Spleen (tissue), 11 donors: ENCODE measurements at regions not wholly inside any gene's neighbourhood (a gene's known extent, or its start where the extent isn't known, plus 50 kb on each side); places are given as distances from the start of the nearest gene placed in this dataset.
A peak's percentile ranks its signal among the peaks of the same experiment; 100 is the strongest.

ENCODE experiments used
- DNase-seq: peaks from one replicate; pipeline ENCODE4 v3.0.0-alpha.2; 2020
- H3K27ac ChIP-seq, 8 donors: fragments of 200-600 bp; sonication (generic) in 7 of 8; 1 replicate in 4 of 8; 2 replicates in 4 of 8; pipeline versions ENCODE4 v1.5.0 to v1.8.0; 2016 to 2021; ENCODE audit warnings: inconsistent platforms in 4 of 8, mild to moderate bottlenecking in 4 of 8, moderate library complexity in 1 of 8
- H3K27me3 ChIP-seq, 7 donors: fragments of 200-600 bp; sonication (generic) in 6 of 7; replicated peaks in 1 of 7; 1 replicate in 4 of 7; 2 replicates in 3 of 7; pipeline versions ENCODE4 v1.5.0 to v1.8.0; 2016 to 2021; ENCODE audit warnings: inconsistent platforms in 3 of 7, mild to moderate bottlenecking in 1 of 7
- H3K36me3 ChIP-seq, 6 donors: fragments of 200-600 bp; sonication (generic) in 5 of 6; 1 replicate in 4 of 6; 2 replicates in 2 of 6; pipeline versions ENCODE4 v1.5.0 to v1.8.0; 2016 to 2021; ENCODE audit warnings: inconsistent platforms in 2 of 6
- H3K4me1 ChIP-seq, 6 donors: fragments of 200-600 bp; sonication (generic) in 5 of 6; 1 replicate in 3 of 6; 2 replicates in 3 of 6; pipeline versions ENCODE4 v1.5.0 to v1.8.0; 2016 to 2021; ENCODE audit warnings: inconsistent platforms in 3 of 6
- H3K4me3 ChIP-seq, 8 donors: fragments of 200-600 bp; sonication (generic) in 7 of 8; 1 replicate in 4 of 8; 2 replicates in 4 of 8; pipeline versions ENCODE4 v1.5.0 to v1.8.0; 2016 to 2021; ENCODE audit warnings: inconsistent platforms in 4 of 8, mild to moderate bottlenecking in 4 of 8, moderate library complexity in 2 of 8
- H3K9me3 ChIP-seq, 8 donors: fragments of 200-600 bp; sonication (generic) in 7 of 8; 1 replicate in 4 of 8; 2 replicates in 4 of 8; pipeline versions ENCODE4 v1.5.0 to v1.8.0; 2016 to 2021; ENCODE audit warnings: inconsistent platforms in 4 of 8
- CTCF ChIP-seq, 11 experiments: fragments of 200-600 bp in 7 of 11; fragments of 450-650 bp in 4 of 11; sonication (generic) in 4 of 11; IDR thresholded peaks in 8 of 11; conservative IDR thresholded peaks in 3 of 11; 1 replicate in 7 of 11; 2 replicates in 4 of 11; pipeline versions ENCODE4 v1.4.0 to v1.8.0; 2016 to 2021; ENCODE audit warnings: antibody characterized with exemption in 11 of 11, inconsistent platforms in 4 of 11, mild to moderate bottlenecking in 1 of 11
- POLR2A ChIP-seq, 3 donors: fragments of 450-650 bp; IDR thresholded peaks; one replicate each; pipeline ENCODE4 v1.5.1; 2017; ENCODE audit warnings: antibody characterized with exemption in 3 of 3, mild to moderate bottlenecking in 1 of 3
- POLR2AphosphoS5 ChIP-seq, 3 donors: sonication (generic); formaldehyde crosslinking; IDR thresholded peaks; one replicate each; pipeline ENCODE4 v1.5.1; 2017; ENCODE audit warnings: antibody characterized with exemption in 3 of 3
- WGBS, 5 donors: extraction: QIAGEN DNeasy Blood & Tissue Kit in 3 of 5; methylation state at CpG; one replicate each; pipeline versions ENCODE4 v1.1.5 to v1.1.7; 2013 to 2018; 5-methylcytosine and 5-hydroxymethylcytosine counted together
- intact Hi-C: fragments of 100-400 bp; cut with DNase I; formaldehyde crosslinking; loops from one replicate; pipeline ENCODE4 v1.15.0; 2023; ENCODE audit warnings: low total_unique reads
- donor health status: healthy with polysubstance abuse.
- donor health status: DM: no; HTN: no; CAD: no; lungs with moderate emphysema.
- donor health status: DM: no; HTN: no; CAD: no.
- donor health status: Bipolar disorder and iron deficiency.
- donor health status: healthy.
- donor health status: DM: no; HTN: no; CAD: no.
- donor health status: DM: yes; HTN: yes; CAD: no.

GRCh38 chr16:87126403-87127025 lies 190.7 kb downstream of the C16orf95 start:
- WGBS, 5 donors: 76 to 84% (median 81%) methylated on average over 13 of the region's 13 CpGs
- peaks cover 0 to 4% (median 0%) of the 10 kb centered on the region in 6 donors for H3K4me1 ChIP-seq
- intact Hi-C loops: no loop called here
- H3K36me3 ChIP-seq: no peaks in the 10 kb centered on the region
- DNase-seq: no peak
- peaks cover 0 to 22% (median 0%) of the 10 kb centered on the region in 7 donors for H3K27me3 ChIP-seq
- H3K9me3 ChIP-seq: peaks cover 0 to 22% (median 5%) of the 10 kb centered on the region in 8 donors
- no peak overlapping the region for H3K27ac ChIP-seq
- no peak for TF ChIP-seq CTCF (IDR thresholded peaks at IDR 0.05 in 8 of 11, conservative IDR thresholded peaks at IDR 0.05 in 3 of 11)
- no peak for TF ChIP-seq POLR2A (IDR thresholded peaks at IDR 0.05)
- no peak for TF ChIP-seq POLR2AphosphoS5 (IDR thresholded peaks at IDR 0.05)
- no peak overlapping the region for H3K4me3 ChIP-seq

- intact Hi-C loops: no loop called here
- Histone ChIP-seq H3K27me3 (peaks cover 0 to 22% (median 0%) of the 10 kb centered on the region in 7 donors), H3K9me3 (peaks cover 0 to 29% (median 5%) of the 10 kb centered on the region in 8 donors), H3K36me3 (no peaks in the 10 kb centered on the region), H3K4me1 (peaks cover 0 to 4% (median 0%) of the 10 kb centered on the region in 6 donors), H3K4me3 (no peak overlapping the region), H3K27ac (peak overlapping the region in 4 of 8 donors; percentile 23 to 60 (median 54))
- no peak for DNase-seq
- TF ChIP-seq CTCF (IDR thresholded peaks at IDR 0.05 in 8 of 11, conservative IDR thresholded peaks at IDR 0.05 in 3 of 11) (no peak), POLR2AphosphoS5 (IDR thresholded peaks at IDR 0.05) (peak in 1 of 3 donors; percentile 36)
- 53 to 71% (median 56%) methylated on average over 18 to 23 of the region's 23 CpGs for WGBS, 5 donors
Measured at GRCh38 chr16:87127061-87127765, 190.0 kb downstream of the C16orf95 start.

DNA sequence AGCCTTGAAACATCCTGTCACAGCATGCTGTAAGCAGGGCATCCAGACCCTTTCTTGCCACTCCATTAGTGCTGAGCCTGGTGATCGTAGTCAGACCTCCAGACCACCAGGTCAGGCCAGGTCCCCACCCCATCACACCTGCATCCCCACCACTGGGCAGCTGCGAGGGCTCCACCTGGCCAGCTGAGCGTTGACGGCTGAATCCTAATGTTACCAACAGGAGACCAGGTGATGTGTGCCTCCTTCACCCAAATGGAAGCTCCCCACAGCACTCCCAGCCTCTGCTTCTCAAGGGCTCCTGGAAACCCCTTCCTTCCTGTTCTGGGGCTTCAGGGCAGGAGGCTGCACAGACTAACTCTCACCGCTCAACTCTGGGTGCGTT lies 189.4 kb downstream of the C16orf95 start:
- intact Hi-C loops: no loop called here
- Histone ChIP-seq H3K27me3 (peaks cover 0 to 22% (median 0%) of the 10 kb centered on the region in 7 donors), H3K9me3 (peaks cover 0 to 30% (median 5%) of the 10 kb centered on the region in 8 donors), H3K4me3 (no peak overlapping the region), H3K27ac (peak overlapping the region in 3 of 8 donors; percentile 50 to 60 (median 58)), H3K4me1 (peaks cover 0 to 4% (median 0%) of the 10 kb centered on the region in 6 donors), H3K36me3 (no peaks in the 10 kb centered on the region)
- TF ChIP-seq POLR2A (IDR thresholded peaks at IDR 0.05) (no peak), POLR2AphosphoS5 (IDR thresholded peaks at IDR 0.05) (no peak), CTCF (IDR thresholded peaks at IDR 0.05 in 8 of 11, conservative IDR thresholded peaks at IDR 0.05 in 3 of 11) (no peak)
- WGBS, 5 donors: 71 to 75% (median 71%) methylated on average over 3 to 6 of the region's 6 CpGs
- DNase-seq: no peak

DNA sequence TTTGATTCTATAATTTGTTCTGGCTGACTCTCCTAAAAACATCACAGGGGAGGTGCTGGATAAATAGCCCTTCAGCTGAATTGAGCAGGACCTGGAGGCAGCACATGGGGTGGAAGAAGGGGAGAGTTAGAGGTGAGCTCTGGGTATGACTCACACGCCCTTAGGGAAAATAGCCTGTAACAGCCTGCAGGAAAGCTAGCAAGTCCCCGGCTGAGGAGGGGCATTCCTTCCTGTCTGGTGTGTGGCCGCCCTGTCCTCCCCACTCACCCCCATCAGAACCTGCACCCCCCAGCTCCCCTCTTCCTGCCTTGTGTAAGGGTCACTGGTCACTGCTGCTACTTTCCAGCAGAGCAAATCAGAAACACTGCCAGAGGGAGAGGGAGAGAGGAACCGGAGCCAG lies 187.4 kb downstream of the C16orf95 start:
- peaks cover 0 to 22% (median 0%) of the 10 kb centered on the region in 7 donors for H3K27me3 ChIP-seq
- TF ChIP-seq CTCF (IDR thresholded peaks at IDR 0.05 in 8 of 11, conservative IDR thresholded peaks at IDR 0.05 in 3 of 11) (no peak), POLR2AphosphoS5 (IDR thresholded peaks at IDR 0.05) (no peak), POLR2A (IDR thresholded peaks at IDR 0.05) (no peak)
- H3K36me3 ChIP-seq: no peaks in the 10 kb centered on the region
- WGBS, 5 donors: 66 to 80% (median 78%) methylated on average over 4 of the region's 4 CpGs
- no peak for DNase-seq
- intact Hi-C loops: no loop called here
- H3K4me1 ChIP-seq: peaks cover 0 to 4% (median 0%) of the 10 kb centered on the region in 6 donors
- H3K27ac ChIP-seq: no peak overlapping the region
- no peak overlapping the region for H3K4me3 ChIP-seq
- peaks cover 0 to 21% (median 2%) of the 10 kb centered on the region in 8 donors for H3K9me3 ChIP-seq
